ENCODE measurements at regions not wholly inside any gene's neighbourhood (a gene's known extent, or its start where the extent isn't known, plus 50 kb on each side); places are given as distances from the start of the nearest gene placed in this dataset.

DNA sequence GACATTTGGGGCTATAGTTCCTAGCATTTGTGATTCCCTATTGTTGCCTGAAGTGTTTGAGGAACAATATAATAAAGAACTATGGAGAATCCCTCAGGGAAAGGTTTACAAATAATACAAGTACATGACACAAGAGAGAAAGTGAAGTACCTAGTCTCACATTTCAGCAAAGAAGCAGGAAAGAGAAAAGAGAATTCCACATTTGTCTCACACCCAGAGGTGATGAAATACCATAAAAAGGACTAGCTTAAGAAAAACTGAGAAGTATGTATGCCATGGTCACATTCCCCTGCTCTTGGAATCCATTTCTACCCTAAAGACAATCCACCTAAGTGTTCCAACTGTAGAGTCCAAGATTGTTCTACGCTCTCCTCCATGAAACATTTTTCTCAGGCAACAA lies 79.0 kb upstream of the TARS1 start:
- TF ChIP-seq POLR2A (IDR thresholded peaks at IDR 0.05) = no peak
- TF ChIP-seq, protein P1, sequence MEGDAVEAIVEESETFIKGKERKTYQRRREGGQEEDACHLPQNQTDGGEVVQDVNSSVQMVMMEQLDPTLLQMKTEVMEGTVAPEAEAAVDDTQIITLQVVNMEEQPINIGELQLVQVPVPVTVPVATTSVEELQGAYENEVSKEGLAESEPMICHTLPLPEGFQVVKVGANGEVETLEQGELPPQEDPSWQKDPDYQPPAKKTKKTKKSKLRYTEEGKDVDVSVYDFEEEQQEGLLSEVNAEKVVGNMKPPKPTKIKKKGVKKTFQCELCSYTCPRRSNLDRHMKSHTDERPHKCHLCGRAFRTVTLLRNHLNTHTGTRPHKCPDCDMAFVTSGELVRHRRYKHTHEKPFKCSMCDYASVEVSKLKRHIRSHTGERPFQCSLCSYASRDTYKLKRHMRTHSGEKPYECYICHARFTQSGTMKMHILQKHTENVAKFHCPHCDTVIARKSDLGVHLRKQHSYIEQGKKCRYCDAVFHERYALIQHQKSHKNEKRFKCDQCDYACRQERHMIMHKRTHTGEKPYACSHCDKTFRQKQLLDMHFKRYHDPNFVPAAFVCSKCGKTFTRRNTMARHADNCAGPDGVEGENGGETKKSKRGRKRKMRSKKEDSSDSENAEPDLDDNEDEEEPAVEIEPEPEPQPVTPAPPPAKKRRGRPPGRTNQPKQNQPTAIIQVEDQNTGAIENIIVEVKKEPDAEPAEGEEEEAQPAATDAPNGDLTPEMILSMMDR (IDR thresholded peaks at IDR 0.05) = no peak

Data from suprapubic skin (tissue), 3 donors.